ENCODE measurements at regions not wholly inside any gene's neighbourhood (a gene's known extent, or its start where the extent isn't known, plus 50 kb on each side); places are given as distances from the start of the nearest gene placed in this dataset.

- no peak overlapping the region for H3K9ac ChIP-seq (ENCODE audit: low read length)
- ChIA-PET RAD21 (ENCODE audit: low non-redundant PET in 1 of 2, low total read pairs in 2 of 2, uncharacterized antibody in 2 of 2, unreplicated experiment in 2 of 2) (no interaction called here), POLR2A (no interaction called here), CTCF (no interaction called here)
- H3K27me3 ChIP-seq (ENCODE audit: insufficient read depth, low read length), result no peaks in the 10 kb centered on the region
- TF ChIP-seq EZH2 (IDR thresholded peaks at IDR 0.05) (no peak), POLR2AphosphoS5 (IDR thresholded peaks at IDR 0.05; ENCODE audit: low read depth, low read length) (no peak)
- H4K20me1 ChIP-seq (ENCODE audit: insufficient read depth), result no peaks in the 10 kb centered on the region
- ATAC-seq, result no peak
- no peaks in the 10 kb centered on the region for H3K36me3 ChIP-seq (ENCODE audit: control insufficient read depth in 1 of 2, insufficient read depth in 2 of 2, low read length in 2 of 2)
- H3K4me1 ChIP-seq (ENCODE audit: control insufficient read depth in 1 of 2, insufficient read depth in 2 of 2, low read length in 2 of 2), result no peaks in the 10 kb centered on the region
- H2AFZ ChIP-seq (ENCODE audit: low read depth, low read length, poor library complexity, severe bottlenecking), result no peak overlapping the region
- H3K4me2 ChIP-seq (ENCODE audit: low read length), result no peak overlapping the region
- H3K9me2 ChIP-seq (ENCODE audit: insufficient read depth), result no peaks in the 10 kb centered on the region
- no peaks in the 10 kb centered on the region for H3K79me2 ChIP-seq (ENCODE audit: insufficient read depth, low read length)
- no peak overlapping the region for H3K27ac ChIP-seq (ENCODE audit: low read depth, low read length)
- H3K4me3 ChIP-seq (replicated peaks in 1 of 2; ENCODE audit: low read depth in 1 of 2, low read length in 2 of 2), result no peak overlapping the region
- no TSS peak for BruUV-seq (replicated peaks)
- intact Hi-C loops (cut with micrococcal nuclease), result no loop called here
- no peak for DNase-seq (ENCODE audit: low read depth, low spot score)
- H3K9me3 ChIP-seq (ENCODE audit: control insufficient read depth in 1 of 2, insufficient read depth in 1 of 2, low read depth in 1 of 2, low read length in 2 of 2), result no peaks in the 10 kb centered on the region
These were observed 316.5 kb upstream of the PLSCR5 start for GRCh38 chr3:146921693-146922092.

- Histone ChIP-seq H3K4me1 (ENCODE audit: control insufficient read depth in 1 of 2, insufficient read depth in 2 of 2, low read length in 2 of 2) (no peaks in the 10 kb centered on the region), H4K20me1 (ENCODE audit: insufficient read depth) (no peaks in the 10 kb centered on the region), H3K27me3 (ENCODE audit: insufficient read depth, low read length) (no peaks in the 10 kb centered on the region), H3K36me3 (ENCODE audit: control insufficient read depth in 1 of 2, insufficient read depth in 2 of 2, low read length in 2 of 2) (no peaks in the 10 kb centered on the region), H2AFZ (ENCODE audit: low read depth, low read length, poor library complexity, severe bottlenecking) (no peak overlapping the region), H3K27ac (ENCODE audit: low read depth, low read length) (no peak overlapping the region), H3K9ac (ENCODE audit: low read length) (no peak overlapping the region), H3K4me2 (ENCODE audit: low read length) (no peak overlapping the region), H3K9me3 (ENCODE audit: control insufficient read depth in 1 of 2, insufficient read depth in 1 of 2, low read depth in 1 of 2, low read length in 2 of 2) (no peaks in the 10 kb centered on the region), H3K79me2 (ENCODE audit: insufficient read depth, low read length) (no peaks in the 10 kb centered on the region), H3K9me2 (ENCODE audit: insufficient read depth) (no peaks in the 10 kb centered on the region), H3K4me3 (replicated peaks in 1 of 2; ENCODE audit: low read depth in 1 of 2, low read length in 2 of 2) (no peak overlapping the region)
- ATAC-seq (no peak), DNase-seq (ENCODE audit: low read depth, low spot score) (no peak)
- RAD21 ChIA-PET (ENCODE audit: low non-redundant PET in 1 of 2, low total read pairs in 2 of 2, uncharacterized antibody in 2 of 2, unreplicated experiment in 2 of 2), result no interaction called here
- CTCF ChIA-PET, result no interaction called here
- intact Hi-C loops (cut with micrococcal nuclease), result no loop called here
- POLR2A ChIA-PET, result no interaction called here
- BruUV-seq (replicated peaks), result no TSS peak
- no peak for TF ChIP-seq MAX (IDR thresholded peaks at IDR 0.05)
- TF ChIP-seq CTCF (IDR thresholded peaks at IDR 0.05 in 2 of 3, conservative IDR thresholded peaks at IDR 0.05 in 1 of 3; ENCODE audit: borderline replicate concordance in 1 of 3, insufficient read depth in 1 of 3, low read depth in 2 of 3, low read length in 2 of 3), result no peak
- TF ChIP-seq TCF7L2 (IDR thresholded peaks at IDR 0.05; ENCODE audit: borderline replicate concordance, extremely low read depth, insufficient read depth, insufficient read length), result no peak
- TF ChIP-seq REST (IDR thresholded peaks at IDR 0.05; ENCODE audit: low read depth), result no peak
- no peak for TF ChIP-seq POLR2A (IDR thresholded peaks at IDR 0.05; ENCODE audit: borderline replicate concordance, extremely low read depth, insufficient read depth, insufficient read length)
- TF ChIP-seq RAD21 (IDR thresholded peaks at IDR 0.05; ENCODE audit: low read depth), result no peak
- no peak for TF ChIP-seq EZH2phosphoT487 (IDR thresholded peaks at IDR 0.05; ENCODE audit: borderline replicate concordance)
- no peak for TF ChIP-seq ZNF274 (IDR thresholded peaks at IDR 0.05; ENCODE audit: low read depth, low read length)
- TF ChIP-seq ELF1 (IDR thresholded peaks at IDR 0.05; ENCODE audit: borderline replicate concordance, low read depth), result no peak
- TF ChIP-seq ZBTB33 (IDR thresholded peaks at IDR 0.05; ENCODE audit: extremely low read depth, insufficient replicate concordance, low read length), result no peak
- no peak for TF ChIP-seq EGR1 (IDR thresholded peaks at IDR 0.05; ENCODE audit: low read depth)
- TF ChIP-seq POLR2AphosphoS5 (IDR thresholded peaks at IDR 0.05; ENCODE audit: low read depth, low read length), result no peak
These were observed 309.3 kb upstream of the PLSCR5 start for GRCh38 chr3:146914409-146914808.
